DND-41 (cell line): ENCODE measurements at regions not wholly inside any gene's neighbourhood (a gene's known extent, or its start where the extent isn't known, plus 50 kb on each side); places are given as distances from the start of the nearest gene placed in this dataset.

Experiments used
- ATAC-seq: fragments of 200-7000 bp; cut with Tn5 transposase; 3 replicates; pipeline ENCODE4 v1.9.1; 2021; ENCODE audit warnings: low read depth; ENCODE audit not compliant: insufficient read depth
- DNase-seq: peaks from one replicate; pipeline ENCODE4 v3.0.0-alpha.2; 2020
- H2AFZ ChIP-seq: 2 replicates; pipeline ENCODE4 v1.6.0; 2012; ENCODE audit warnings: low read depth, low read length
- H3K27ac ChIP-seq: 2 replicates; pipeline ENCODE4 v1.5.1; 2012; ENCODE audit warnings: low read length, inconsistent platforms
- H3K27me3 ChIP-seq: fragments of 200-600 bp; sonication (generic); 2 replicates; pipeline ENCODE4 v1.6.0; 2012; ENCODE audit warnings: low read length, mild to moderate bottlenecking, inconsistent platforms; ENCODE audit not compliant: insufficient read depth, poor library complexity
- H3K36me3 ChIP-seq: 2 replicates; pipeline ENCODE4 v1.5.1; 2012; ENCODE audit warnings: low read length, inconsistent platforms; ENCODE audit not compliant: insufficient read depth
- H3K4me1 ChIP-seq: 2 replicates; pipeline ENCODE4 v1.5.1; 2012; ENCODE audit warnings: mild to moderate bottlenecking, low read length; ENCODE audit not compliant: insufficient read depth
- H3K4me2 ChIP-seq: 2 replicates; pipeline ENCODE4 v1.6.0; 2012; ENCODE audit warnings: mild to moderate bottlenecking, moderate library complexity, low read length, inconsistent platforms; ENCODE audit not compliant: insufficient read depth
- H3K4me3 ChIP-seq, 2 experiments: fragments of 200-600 bp in 1 of 2; shearing (Covaris generic) in 1 of 2; 2 replicates each; pipeline ENCODE4 v1.5.1; 2012 to 2016; ENCODE audit warnings: inconsistent platforms in 2 of 2, low read length in 2 of 2, mild to moderate bottlenecking in 2 of 2, low read depth in 1 of 2, moderate library complexity in 1 of 2
- H3K79me2 ChIP-seq: 2 replicates; pipeline ENCODE4 v1.6.0; 2012; ENCODE audit warnings: low read length, inconsistent platforms; ENCODE audit not compliant: insufficient read depth
- H3K9ac ChIP-seq: 2 replicates; pipeline ENCODE4 v1.6.0; 2012; ENCODE audit warnings: low read depth, mild to moderate bottlenecking, inconsistent platforms, low read length, moderate library complexity
- H3K9me3 ChIP-seq: 2 replicates; pipeline ENCODE4 v1.5.1; 2012; ENCODE audit warnings: low read length, moderate library complexity, mild to moderate bottlenecking, inconsistent platforms; ENCODE audit not compliant: insufficient read depth, severe bottlenecking
- H4K20me1 ChIP-seq: 2 replicates; pipeline ENCODE4 v1.6.0; 2012; ENCODE audit warnings: low read length; ENCODE audit not compliant: insufficient read depth
- EZH2 ChIP-seq: IDR thresholded peaks from 3 replicates; pipeline ENCODE4 v1.6.1; 2012; ENCODE audit warnings: borderline replicate concordance, low read depth, mild to moderate bottlenecking, moderate library complexity, low read length, inconsistent platforms; ENCODE audit not compliant: severe bottlenecking
- TF ChIP-seq, protein P1 (sequence below): IDR thresholded peaks from 2 replicates; pipeline ENCODE4 v1.5.1; 2012; ENCODE audit warnings: borderline replicate concordance, low read length, moderate library complexity, mild to moderate bottlenecking; ENCODE audit not compliant: poor library complexity, severe bottlenecking; ENCODE audit errors: extremely low read depth

DNA sequence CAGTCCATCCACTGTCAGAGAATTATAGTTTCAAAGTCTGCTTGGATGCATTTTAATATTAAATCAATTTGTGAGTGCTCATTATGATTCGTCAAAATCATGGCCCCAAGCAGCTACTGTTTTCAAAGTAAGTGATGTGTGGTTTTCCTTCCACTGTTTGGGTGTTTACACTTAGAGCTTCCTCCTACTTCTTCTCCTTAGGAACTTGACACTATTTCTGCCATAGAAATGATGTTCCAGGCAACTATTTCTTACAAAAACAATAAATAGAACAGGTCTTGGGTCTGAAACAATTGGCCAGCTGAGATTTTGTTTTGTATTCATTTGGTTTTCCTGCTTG lies 132.8 kb upstream of the RAI14 start:
- H3K27me3 ChIP-seq: peaks cover 2% of the 10 kb centered on the region
- H4K20me1 ChIP-seq: no peaks in the 10 kb centered on the region
- H3K9ac ChIP-seq: no peak overlapping the region
- H3K4me2 ChIP-seq: no peak overlapping the region
- H3K4me3 ChIP-seq: no peak overlapping the region
- ATAC-seq (0 out of 3 replicates have a peak, but pooled peaks have one; percentile 12), DNase-seq (no peak)
- H3K4me1 ChIP-seq: no peaks in the 10 kb centered on the region
- no peaks in the 10 kb centered on the region for H3K79me2 ChIP-seq
- TF ChIP-seq, protein P1, sequence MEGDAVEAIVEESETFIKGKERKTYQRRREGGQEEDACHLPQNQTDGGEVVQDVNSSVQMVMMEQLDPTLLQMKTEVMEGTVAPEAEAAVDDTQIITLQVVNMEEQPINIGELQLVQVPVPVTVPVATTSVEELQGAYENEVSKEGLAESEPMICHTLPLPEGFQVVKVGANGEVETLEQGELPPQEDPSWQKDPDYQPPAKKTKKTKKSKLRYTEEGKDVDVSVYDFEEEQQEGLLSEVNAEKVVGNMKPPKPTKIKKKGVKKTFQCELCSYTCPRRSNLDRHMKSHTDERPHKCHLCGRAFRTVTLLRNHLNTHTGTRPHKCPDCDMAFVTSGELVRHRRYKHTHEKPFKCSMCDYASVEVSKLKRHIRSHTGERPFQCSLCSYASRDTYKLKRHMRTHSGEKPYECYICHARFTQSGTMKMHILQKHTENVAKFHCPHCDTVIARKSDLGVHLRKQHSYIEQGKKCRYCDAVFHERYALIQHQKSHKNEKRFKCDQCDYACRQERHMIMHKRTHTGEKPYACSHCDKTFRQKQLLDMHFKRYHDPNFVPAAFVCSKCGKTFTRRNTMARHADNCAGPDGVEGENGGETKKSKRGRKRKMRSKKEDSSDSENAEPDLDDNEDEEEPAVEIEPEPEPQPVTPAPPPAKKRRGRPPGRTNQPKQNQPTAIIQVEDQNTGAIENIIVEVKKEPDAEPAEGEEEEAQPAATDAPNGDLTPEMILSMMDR: no peak
- no peak for TF ChIP-seq EZH2
- no peak overlapping the region for H2AFZ ChIP-seq
- no peaks in the 10 kb centered on the region for H3K36me3 ChIP-seq
- no peak overlapping the region for H3K27ac ChIP-seq
- no peaks in the 10 kb centered on the region for H3K9me3 ChIP-seq

DNA sequence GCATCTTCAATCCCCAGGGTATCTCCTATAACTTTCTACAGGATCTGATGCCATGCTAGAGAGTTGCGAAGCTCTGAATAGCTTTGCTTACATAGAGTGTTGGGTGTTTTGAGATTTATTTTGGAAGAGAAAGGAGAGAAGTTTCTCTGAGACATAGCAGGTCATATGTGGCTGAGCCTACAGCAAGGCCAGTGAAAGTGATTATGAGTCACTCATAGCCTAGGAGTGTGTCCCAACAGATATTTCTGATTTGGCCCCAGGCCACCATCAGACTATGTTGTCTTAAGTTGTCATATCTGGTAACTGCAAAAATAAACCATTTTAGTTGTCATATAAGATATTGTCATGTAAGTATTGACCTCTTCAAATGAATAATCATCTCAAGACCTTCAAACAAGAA lies 132.0 kb upstream of the RAI14 start:
- Histone ChIP-seq H3K27ac (no peak overlapping the region), H3K79me2 (no peaks in the 10 kb centered on the region), H3K27me3 (peaks cover 2% of the 10 kb centered on the region), H3K9me3 (no peaks in the 10 kb centered on the region), H3K4me3 (no peak overlapping the region), H3K4me2 (no peak overlapping the region), H4K20me1 (no peaks in the 10 kb centered on the region), H2AFZ (no peak overlapping the region), H3K4me1 (no peaks in the 10 kb centered on the region), H3K36me3 (no peaks in the 10 kb centered on the region), H3K9ac (no peak overlapping the region)
- DNase-seq (no peak), ATAC-seq (no peak)
- TF ChIP-seq EZH2: no peak
- TF ChIP-seq, protein P1: no peak

DNA sequence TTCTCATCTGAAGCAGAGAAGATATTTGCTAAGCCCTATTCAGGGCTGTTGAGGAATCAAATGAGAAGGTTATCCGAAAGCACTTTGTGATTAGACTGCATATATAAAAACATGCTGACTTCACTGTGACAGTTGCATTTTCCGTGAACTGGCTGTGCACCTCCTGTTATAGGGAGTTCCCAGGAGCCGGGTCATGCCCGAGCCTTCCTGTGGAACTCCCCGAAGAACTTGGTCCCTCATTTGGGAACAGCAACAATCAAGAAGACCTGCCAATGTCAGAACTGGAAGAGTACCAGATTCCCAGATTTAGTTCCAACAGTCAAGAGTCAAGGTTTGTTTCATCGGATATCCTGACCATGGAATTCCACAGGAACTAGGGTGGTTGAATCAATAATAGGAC lies 130.4 kb upstream of the RAI14 start:
- Histone ChIP-seq H4K20me1 (no peaks in the 10 kb centered on the region), H3K4me2 (no peak overlapping the region), H2AFZ (no peak overlapping the region), H3K27ac (no peak overlapping the region), H3K9ac (no peak overlapping the region), H3K36me3 (no peaks in the 10 kb centered on the region), H3K27me3 (peaks cover 2% of the 10 kb centered on the region), H3K79me2 (no peaks in the 10 kb centered on the region), H3K4me1 (no peaks in the 10 kb centered on the region), H3K9me3 (no peaks in the 10 kb centered on the region), H3K4me3 (no peak overlapping the region)
- no peak for TF ChIP-seq EZH2
- TF ChIP-seq, protein P1: no peak
- ATAC-seq (no peak), DNase-seq (no peak)
